Right lobe of liver (tissue), 4 donors: ENCODE measurements at regions not wholly inside any gene's neighbourhood (a gene's known extent, or its start where the extent isn't known, plus 50 kb on each side); places are given as distances from the start of the nearest gene placed in this dataset.

ENCODE experiments used
- CTCF ChIP-seq, 4 donors: fragments of 200-600 bp in 3 of 4; fragments of 450-650 bp in 1 of 4; IDR thresholded peaks; one replicate each; pipeline versions ENCODE4 v1.5.1 to v1.8.0; 2016 to 2022; ENCODE audit warnings: antibody characterized with exemption in 4 of 4, mild to moderate bottlenecking in 2 of 4
- POLR2A ChIP-seq: fragments of 450-650 bp; IDR thresholded peaks from one replicate; pipeline ENCODE4 v1.6.1; 2017; ENCODE audit warnings: antibody characterized with exemption, mild to moderate bottlenecking
- donor health status: DM: no; HTN: no; CAD: no.
- donor health status: DM: no; HTN: no; CAD: no.
- donor health status: DM: no; HTN: yes; CAD: no.

- TF ChIP-seq CTCF (IDR thresholded peaks at IDR 0.05) (no peak), POLR2A (no peak)
Measured at GRCh38 chr10:81814842-81815241, 60.2 kb upstream of the NRG3 start.
